HG02763 (cell line): ENCODE measurements at regions not wholly inside any gene's neighbourhood (a gene's known extent, or its start where the extent isn't known, plus 50 kb on each side); places are given as distances from the start of the nearest gene placed in this dataset.
"Not testable (repeated sequence)": the region's sequence is repeated elsewhere in the genome, so short reads cannot be mapped to it uniquely, and the experiment has no call there.

Experiments
- ATAC-seq: cut with Tn5 transposase; IDR thresholded peaks from one replicate; pipeline ENCODE4 v1.9.1; 2021; ENCODE audit warnings: mild to moderate bottlenecking, moderate library complexity; ENCODE audit not compliant: unreplicated experiment

DNA sequence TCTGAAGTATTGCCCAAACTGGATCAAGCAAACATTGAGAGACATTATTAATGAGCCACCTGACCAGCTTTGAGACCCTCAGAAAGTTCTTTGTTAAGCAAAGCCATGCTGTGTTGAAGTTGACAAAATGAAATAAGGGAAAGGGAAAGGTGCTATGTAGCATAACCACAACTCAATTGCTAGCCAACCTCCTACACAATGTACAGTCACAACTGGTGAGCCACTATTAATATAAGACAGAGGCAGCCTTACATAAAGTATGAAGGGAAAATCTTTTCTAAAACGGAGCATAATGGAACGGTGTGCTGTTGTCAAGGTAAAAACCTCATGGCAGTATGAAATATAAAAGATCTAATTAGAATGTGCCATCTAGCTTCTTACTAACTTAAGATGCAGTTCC is 375.8 kb upstream of the ST8SIA4 start:
- ATAC-seq: no peak

- no peak for ATAC-seq
Measured at GRCh38 chr5:101278011-101278687, 375.1 kb upstream of the ST8SIA4 start.

DNA sequence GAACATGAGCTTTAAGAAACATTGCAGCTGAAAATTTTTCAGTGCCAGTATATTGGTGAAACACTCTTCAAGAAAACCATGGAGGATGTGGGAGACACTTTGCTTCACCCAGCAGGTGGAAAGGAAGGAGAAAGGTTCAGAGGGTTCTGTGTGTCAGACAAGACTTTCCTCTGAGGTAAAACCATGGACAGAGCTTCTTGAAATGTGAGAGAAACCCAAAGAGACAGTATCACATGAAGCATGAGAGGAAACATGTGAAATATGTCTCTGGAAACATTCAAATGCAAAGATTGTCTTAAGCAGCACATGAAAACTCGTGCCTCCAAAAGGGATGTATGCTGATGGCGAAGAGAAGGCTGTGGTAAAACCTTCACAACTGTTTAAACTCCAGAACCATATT is 368.9 kb upstream of the ST8SIA4 start:
- no peak for ATAC-seq

DNA sequence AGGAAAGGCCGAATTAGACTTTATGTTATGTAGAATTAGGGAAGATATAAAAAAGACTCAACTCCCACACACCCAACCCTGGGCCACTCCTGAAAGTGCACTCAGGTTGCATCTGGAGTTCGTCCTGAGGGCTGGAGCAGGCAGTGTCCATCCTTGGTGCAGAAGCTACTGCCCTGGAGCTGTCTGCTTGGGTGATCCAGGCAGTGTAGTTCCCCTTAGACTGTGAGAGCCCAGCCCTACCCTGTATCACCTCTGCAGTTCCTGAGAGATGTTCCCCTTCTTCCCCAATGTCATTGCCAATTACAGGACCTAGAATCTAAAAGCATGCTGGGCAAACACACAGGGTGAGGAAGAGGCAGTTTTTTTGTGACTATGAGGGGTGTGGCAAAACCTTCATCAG is 368.3 kb upstream of the ST8SIA4 start:
- no peak for ATAC-seq

DNA sequence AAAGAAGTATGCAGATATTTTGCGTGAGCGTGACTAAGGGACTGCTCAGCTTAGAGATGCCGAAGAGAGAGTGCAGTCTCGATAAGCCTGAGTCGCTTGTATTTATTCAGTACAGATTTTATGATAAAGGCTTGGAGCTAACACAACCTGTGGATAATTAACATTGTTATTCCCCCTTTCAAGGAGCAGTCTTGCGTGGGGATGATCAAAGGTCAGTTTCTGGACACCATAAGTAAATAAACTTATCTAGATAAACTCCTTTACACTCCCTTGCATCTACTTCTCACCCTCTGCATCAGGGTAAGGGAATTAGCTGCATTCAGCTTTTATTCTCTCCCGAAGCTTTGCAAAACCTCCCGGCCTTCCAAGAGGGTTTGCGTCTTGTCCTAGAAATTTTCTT is 357.8 kb upstream of the ST8SIA4 start:
- ATAC-seq: no peak

DNA sequence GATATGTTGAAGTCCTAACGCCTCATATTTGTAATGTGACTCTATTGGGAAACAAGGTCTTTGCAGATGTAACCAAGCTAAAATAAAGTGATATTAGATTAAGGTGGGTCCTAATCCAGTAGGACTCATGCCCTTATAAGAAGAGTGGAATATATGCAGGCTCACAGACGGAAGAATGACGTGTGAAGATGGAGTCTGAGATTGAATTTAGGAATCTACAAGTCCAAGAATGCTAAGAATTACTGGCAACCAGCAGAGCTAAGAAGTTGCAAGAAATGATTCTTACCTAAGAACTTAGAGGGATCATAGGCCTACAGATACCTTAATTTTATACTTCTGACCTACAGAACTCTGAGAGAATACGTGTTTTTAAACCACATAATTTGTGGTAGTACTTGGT is 350.0 kb upstream of the ST8SIA4 start:
- no peak for ATAC-seq

DNA sequence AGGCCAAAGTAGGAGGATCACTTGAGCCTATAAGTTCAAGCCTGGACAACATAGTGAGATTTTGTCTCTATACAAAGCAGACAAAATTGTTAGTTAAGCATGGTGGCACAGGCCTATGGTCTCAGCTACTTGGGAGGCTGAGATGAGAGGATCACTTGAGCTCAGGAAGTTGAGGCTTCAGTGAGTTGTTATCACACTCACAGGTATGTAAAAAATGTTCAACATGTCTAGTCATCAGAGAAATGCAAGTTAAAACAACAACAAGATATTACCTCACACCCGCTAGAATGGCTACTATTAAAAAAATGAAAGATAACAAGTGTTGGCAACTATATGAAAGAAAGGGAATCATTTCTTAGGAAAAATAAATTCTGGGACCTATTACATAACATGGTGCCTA is 341.5 kb upstream of the ST8SIA4 start:
- no peak for ATAC-seq

- ATAC-seq: no peak
Measured at GRCh38 chr5:101212942-101213514, 309.9 kb upstream of the ST8SIA4 start.

- no peak for ATAC-seq
Measured at GRCh38 chr5:101206534-101206933, 303.5 kb upstream of the ST8SIA4 start.

GRCh38 chr5:101205065-101205464 is 302.0 kb upstream of the ST8SIA4 start:
- ATAC-seq: not testable (repeated sequence)

DNA sequence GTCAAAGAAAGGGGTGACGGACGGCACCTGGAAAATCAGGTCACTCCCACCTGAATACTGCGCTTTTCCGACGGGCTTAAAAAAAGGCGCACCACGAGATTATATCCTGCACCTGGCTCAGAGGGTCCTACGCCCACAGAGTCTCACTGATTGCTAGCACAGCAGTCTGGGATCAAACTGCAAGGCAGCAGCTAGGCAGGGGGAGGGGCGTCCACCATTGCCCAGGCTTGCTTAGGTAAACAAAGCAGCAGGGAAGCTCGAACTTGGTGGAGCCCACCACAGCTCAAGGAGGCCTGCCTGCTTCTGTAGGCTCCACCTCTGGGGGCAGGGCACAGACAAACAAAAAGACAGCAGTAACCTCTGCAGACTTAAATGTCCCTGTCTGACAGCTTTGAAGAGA is 277.3 kb upstream of the ST8SIA4 start:
- not testable (repeated sequence) for ATAC-seq

DNA sequence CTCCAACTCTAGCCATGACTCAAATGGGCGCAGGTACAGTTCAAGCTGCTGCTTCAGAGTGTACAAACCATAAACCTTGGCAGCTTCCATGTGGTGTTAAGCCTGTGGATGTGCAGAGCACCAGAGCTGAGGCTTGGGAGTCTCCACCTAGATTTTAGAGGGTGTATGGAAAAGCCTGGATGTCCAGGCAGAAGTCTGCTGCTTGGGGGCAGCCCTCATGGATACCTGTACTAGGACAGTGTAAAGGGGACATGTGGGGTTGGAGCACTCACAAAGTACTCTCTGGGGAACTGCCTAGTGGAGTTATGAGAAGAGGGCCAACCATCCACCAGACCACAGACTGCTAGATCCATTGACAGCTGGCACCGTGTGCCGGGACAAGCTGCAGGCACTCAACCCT is 273.5 kb upstream of the ST8SIA4 start:
- ATAC-seq: no peak

DNA sequence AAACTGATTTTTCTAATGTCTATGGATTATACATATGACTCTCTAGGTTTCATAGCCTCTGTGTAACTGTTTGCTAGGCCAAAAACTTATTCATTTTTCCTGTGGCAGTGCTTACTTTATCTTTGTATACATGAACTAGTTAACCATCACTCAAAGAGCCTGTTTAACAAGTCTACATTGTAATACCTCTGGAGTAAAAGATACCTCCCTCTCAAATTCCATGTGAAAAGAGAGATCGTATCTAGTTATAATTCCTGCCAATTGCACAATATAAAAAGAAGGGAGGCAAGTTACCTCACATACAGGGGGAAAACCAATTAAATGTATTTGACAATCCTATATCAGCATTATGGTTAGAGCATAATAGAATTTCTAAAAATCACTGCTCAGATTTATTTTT is 271.9 kb upstream of the ST8SIA4 start:
- no peak for ATAC-seq

DNA sequence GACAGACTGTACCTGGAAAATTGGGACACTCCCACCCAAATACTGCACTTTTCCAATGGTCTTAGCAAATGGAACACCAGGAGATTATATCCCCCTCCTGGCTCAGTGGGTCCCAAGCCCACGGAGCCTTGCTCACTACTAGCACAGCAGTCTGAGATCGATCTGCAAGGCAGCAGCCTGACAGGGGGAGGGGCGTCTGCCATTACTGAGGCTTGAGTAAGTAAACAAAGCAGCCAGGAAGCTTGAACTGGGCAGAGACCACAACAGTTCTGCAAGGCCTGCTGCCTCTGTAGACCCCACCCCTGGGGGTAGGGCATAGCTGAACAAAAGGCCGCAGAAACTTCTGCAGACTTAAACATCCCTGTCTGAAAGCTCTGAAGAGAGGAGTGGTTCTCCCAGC is 260.0 kb upstream of the ST8SIA4 start:
- ATAC-seq: no peak

GRCh38 chr5:101160002-101160401 is 256.9 kb upstream of the ST8SIA4 start:
- ATAC-seq: no peak

DNA sequence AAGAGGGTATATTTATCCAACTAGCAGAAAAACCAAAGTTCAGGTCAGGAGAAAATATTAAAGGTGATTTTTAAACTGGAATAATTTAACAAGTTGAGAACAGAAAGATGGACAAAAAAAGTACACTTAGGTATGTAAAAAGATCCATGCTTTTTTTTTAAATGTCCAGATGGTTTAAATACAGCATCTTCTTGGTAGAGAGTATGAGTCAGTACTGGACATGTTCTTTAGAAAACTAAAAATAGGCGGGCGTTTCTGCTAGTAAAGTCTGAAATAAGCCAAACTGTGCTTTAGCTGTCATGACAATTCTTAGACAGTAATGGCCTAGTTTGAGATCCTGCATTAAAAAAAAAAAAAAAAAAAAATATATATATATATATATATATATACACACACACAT is 255.9 kb upstream of the ST8SIA4 start:
- no peak for ATAC-seq

DNA sequence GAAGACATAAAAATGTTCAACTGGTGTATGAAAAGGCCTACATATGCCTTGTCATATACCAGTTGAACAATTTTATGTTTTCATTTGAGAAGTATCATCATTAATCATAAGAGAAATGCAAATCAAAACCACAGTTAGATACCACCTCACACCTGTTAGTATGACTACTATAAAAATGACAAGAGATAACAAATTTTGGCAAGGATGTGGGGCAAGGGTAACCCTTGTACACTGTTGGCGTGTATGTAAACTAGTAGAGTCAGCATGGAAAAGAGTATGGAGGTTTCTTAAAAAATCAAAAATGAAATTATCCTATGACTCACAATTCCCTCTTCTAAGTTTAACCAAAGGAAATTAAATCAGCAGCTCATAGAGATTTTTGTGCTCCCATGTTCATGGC is 250.4 kb upstream of the ST8SIA4 start:
- ATAC-seq: no peak

DNA sequence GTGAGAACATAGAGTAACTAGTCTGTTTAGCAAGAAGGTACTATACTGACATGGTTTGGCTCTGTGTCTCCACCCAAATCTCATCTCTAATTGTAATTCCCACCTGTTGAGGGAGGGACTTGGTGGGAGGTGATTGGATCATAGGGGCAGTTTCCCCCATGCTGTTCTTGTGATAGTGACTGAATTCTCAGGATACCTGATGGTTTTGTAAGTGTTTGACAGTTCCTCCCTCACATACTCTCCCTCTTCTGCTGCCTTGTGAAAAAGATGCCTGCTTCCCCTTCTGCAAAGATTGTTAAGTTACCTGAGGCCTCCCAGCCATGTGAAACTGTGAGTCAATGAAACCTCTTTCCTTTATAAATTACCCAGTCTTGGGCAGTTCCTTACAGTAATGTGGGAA is 240.4 kb upstream of the ST8SIA4 start:
- no peak for ATAC-seq

GRCh38 chr5:101142102-101142501 is 239.0 kb upstream of the ST8SIA4 start:
- no peak for ATAC-seq

DNA sequence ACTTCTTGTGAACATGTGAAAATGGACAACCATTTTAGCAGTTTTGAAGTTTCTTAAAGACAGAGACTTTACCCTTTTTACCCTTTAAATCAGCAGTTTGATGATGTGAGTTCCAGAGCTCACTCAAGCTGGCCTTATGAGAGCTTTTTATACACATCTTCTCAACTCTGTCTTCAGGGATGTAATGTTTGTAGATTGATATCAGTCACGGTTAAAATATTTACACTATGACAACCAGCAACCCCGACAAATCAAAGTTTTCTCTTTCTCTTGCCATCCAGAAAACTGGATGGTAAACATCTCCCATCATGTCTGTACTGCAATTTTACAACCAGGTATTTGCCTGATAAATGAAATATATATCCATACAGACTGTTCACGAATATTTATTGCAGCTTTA is 233.4 kb upstream of the ST8SIA4 start:
- no peak for ATAC-seq

DNA sequence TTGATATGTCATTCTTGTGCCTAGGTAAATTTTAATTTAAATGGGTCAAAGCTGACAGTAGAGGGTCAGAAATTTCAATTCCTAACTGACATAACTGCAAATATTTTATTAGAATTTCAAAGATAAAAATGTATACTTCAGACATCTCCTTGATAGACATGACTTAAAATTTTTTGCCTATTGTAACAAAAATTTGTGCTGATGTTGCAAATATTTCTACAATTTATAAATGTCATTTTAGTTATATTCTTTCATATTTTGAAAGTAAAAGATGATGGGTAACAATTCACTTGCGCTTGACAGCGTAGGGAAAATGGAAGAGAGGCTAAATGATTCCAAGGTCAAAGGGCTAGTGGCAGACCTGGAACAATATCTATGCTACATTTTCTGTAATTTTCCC is 220.3 kb upstream of the ST8SIA4 start:
- no peak for ATAC-seq

- no peak for ATAC-seq
Measured at GRCh38 chr5:101112645-101113044, 209.6 kb upstream of the ST8SIA4 start.

DNA sequence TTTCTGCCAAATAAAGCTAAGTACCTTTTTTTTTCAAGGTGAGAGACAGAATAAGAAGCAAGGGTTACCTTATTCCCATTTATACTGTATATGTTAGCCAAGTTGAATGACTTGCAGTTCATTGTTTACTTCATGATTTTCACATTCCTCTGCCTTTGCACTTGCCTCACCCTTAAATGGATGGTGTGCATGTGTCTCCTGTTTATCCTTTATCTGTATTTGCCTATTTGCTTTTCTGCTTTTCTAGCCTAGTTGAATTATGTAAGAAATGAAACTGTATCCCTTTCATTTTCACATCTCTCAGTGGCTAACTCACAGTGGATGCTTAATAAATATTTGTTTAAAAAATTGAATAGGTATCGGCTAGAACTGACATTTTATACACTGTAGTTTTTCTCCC is 200.8 kb upstream of the ST8SIA4 start:
- ATAC-seq: no peak
